Suprapubic skin (tissue), 4 donors: ENCODE measurements at regions not wholly inside any gene's neighbourhood (a gene's known extent, or its start where the extent isn't known, plus 50 kb on each side); places are given as distances from the start of the nearest gene placed in this dataset.

ENCODE experiments used
- CTCF ChIP-seq, 2 donors: fragments of 200-600 bp in 1 of 2; fragments of 450-650 bp in 1 of 2; sonication (generic) in 1 of 2; IDR thresholded peaks; one replicate each; pipeline ENCODE4 v1.5.1; 2016 to 2019; ENCODE audit warnings: antibody characterized with exemption in 2 of 2, mild to moderate bottlenecking in 1 of 2, moderate library complexity in 1 of 2
- EP300 ChIP-seq: sonication (generic); formaldehyde crosslinking; IDR thresholded peaks from one replicate; pipeline ENCODE4 v1.6.1; 2017; ENCODE audit warnings: antibody characterized with exemption
- POLR2A ChIP-seq, 2 donors: fragments of 450-650 bp; IDR thresholded peaks; one replicate each; pipeline ENCODE4 v1.6.1; 2017; ENCODE audit warnings: antibody characterized with exemption in 2 of 2, mild to moderate bottlenecking in 2 of 2, moderate library complexity in 2 of 2
- POLR2AphosphoS5 ChIP-seq, 3 donors: sonication (generic); formaldehyde crosslinking; IDR thresholded peaks; one replicate each; pipeline ENCODE4 v1.6.1; 2017; ENCODE audit warnings: antibody characterized with exemption in 3 of 3

- TF ChIP-seq CTCF (IDR thresholded peaks at IDR 0.05) (no peak), POLR2A (IDR thresholded peaks at IDR 0.05) (no peak), POLR2AphosphoS5 (IDR thresholded peaks at IDR 0.05) (no peak), EP300 (no peak)
Observed at GRCh38 chr5:68805444-68805843, 288.4 kb upstream of the SLC30A5 start.
